Neuronal stem cell (in vitro differentiated cells): ENCODE measurements at regions not wholly inside any gene's neighbourhood (a gene's known extent, or its start where the extent isn't known, plus 50 kb on each side); places are given as distances from the start of the nearest gene placed in this dataset.

ENCODE experiments used
- DNase-seq: peaks from one replicate; pipeline ENCODE4 v3.0.0-alpha.2; 2013; ENCODE audit warnings: low spot score
- H2AFZ ChIP-seq: one replicate; pipeline ENCODE4 v1.6.1; 2013; ENCODE audit warnings: mild to moderate bottlenecking, low read length, inconsistent platforms
- H2AK5ac ChIP-seq: 2 replicates; pipeline ENCODE4 v1.6.1; 2013; ENCODE audit warnings: low read depth, mild to moderate bottlenecking, inconsistent platforms, low read length, moderate library complexity, mixed read lengths
- H2BK120ac ChIP-seq: 2 replicates; pipeline ENCODE4 v1.6.1; 2013; ENCODE audit warnings: low read depth, mild to moderate bottlenecking, inconsistent platforms, low read length, moderate library complexity, mixed read lengths
- H2BK12ac ChIP-seq: one replicate; pipeline ENCODE4 v1.6.1; 2013; ENCODE audit warnings: low read length, inconsistent platforms
- H2BK15ac ChIP-seq: 2 replicates; pipeline ENCODE4 v1.6.1; 2013; ENCODE audit warnings: mild to moderate bottlenecking, low read length, inconsistent platforms, mixed read lengths
- H2BK5ac ChIP-seq: one replicate; pipeline ENCODE4 v1.6.1; 2013; ENCODE audit warnings: inconsistent platforms, mild to moderate bottlenecking, low read length, moderate library complexity
- H3K14ac ChIP-seq: one replicate; pipeline ENCODE4 v1.6.1; 2013; ENCODE audit warnings: low read length, inconsistent platforms
- H3K18ac ChIP-seq: 2 replicates; pipeline ENCODE4 v1.6.1; 2013; ENCODE audit warnings: low read length, inconsistent platforms
- H3K23ac ChIP-seq: 2 replicates; pipeline ENCODE4 v1.6.1; 2013; ENCODE audit warnings: low read depth, mild to moderate bottlenecking, mixed read lengths, low read length, inconsistent platforms; ENCODE audit not compliant: poor library complexity
- H3K27ac ChIP-seq: replicated peaks from 3 replicates; pipeline ENCODE4 v1.5.1; 2013; ENCODE audit warnings: low read length, inconsistent platforms
- H3K27me3 ChIP-seq, 3 experiments: 2 replicates each; pipeline ENCODE4 v1.6.1; 2013; ENCODE audit warnings: low read length in 3 of 3, mild to moderate bottlenecking in 2 of 3, inconsistent platforms in 1 of 3, low read depth in 1 of 3, mixed read lengths in 1 of 3, moderate library complexity in 1 of 3; ENCODE audit not compliant: control insufficient read depth in 3 of 3, insufficient read depth in 3 of 3
- H3K36me3 ChIP-seq, 2 donors: replicated peaks in 1 of 2; 2 replicates each; pipeline ENCODE4 v1.6.1; 2013; ENCODE audit warnings: low read length in 2 of 2; ENCODE audit not compliant: control insufficient read depth in 2 of 2, insufficient read depth in 2 of 2
- H3K4ac ChIP-seq: 2 replicates; pipeline ENCODE4 v1.6.1; 2013; ENCODE audit warnings: inconsistent platforms, mild to moderate bottlenecking, low read length, moderate library complexity
- H3K4me1 ChIP-seq, 2 donors: 1 replicate in 1 of 2; 2 replicates in 1 of 2; pipeline ENCODE4 v1.6.1; 2013; ENCODE audit warnings: low read length in 2 of 2, low read depth in 1 of 2; ENCODE audit not compliant: control insufficient read depth in 2 of 2, insufficient read depth in 1 of 2
- H3K4me2 ChIP-seq: one replicate; pipeline ENCODE4 v1.6.1; 2013; ENCODE audit warnings: mild to moderate bottlenecking, low read length, inconsistent platforms; ENCODE audit not compliant: insufficient read depth, poor library complexity, severe bottlenecking
- H3K4me3 ChIP-seq, 2 donors: 2 replicates each; pipeline ENCODE4 v1.5.1; 2013; ENCODE audit warnings: low read length in 2 of 2, mild to moderate bottlenecking in 2 of 2, inconsistent platforms in 1 of 2, moderate library complexity in 1 of 2
- H3K79me1 ChIP-seq: one replicate; pipeline ENCODE4 v1.6.1; 2013; ENCODE audit warnings: low read depth, mild to moderate bottlenecking, inconsistent platforms, low read length, moderate library complexity
- H3K9ac ChIP-seq: one replicate; pipeline ENCODE4 v1.6.1; 2013; ENCODE audit warnings: mild to moderate bottlenecking, low read depth, low read length, inconsistent platforms; ENCODE audit not compliant: poor library complexity
- H3K9me3 ChIP-seq, 2 donors: replicated peaks in 1 of 2; 2 replicates each; pipeline versions ENCODE3 to v1.6.1; 2013; ENCODE audit warnings: low read length in 2 of 2, mild to moderate bottlenecking in 2 of 2, inconsistent platforms in 1 of 2, low read depth in 1 of 2, mixed read lengths in 1 of 2, moderate library complexity in 1 of 2; ENCODE audit not compliant: control insufficient read depth in 2 of 2, insufficient read depth in 1 of 2
- H4K8ac ChIP-seq: one replicate; pipeline ENCODE4 v1.6.1; 2013; ENCODE audit warnings: low read depth, mild to moderate bottlenecking, inconsistent platforms, low read length, moderate library complexity
- H4K91ac ChIP-seq: one replicate; pipeline ENCODE4 v1.6.1; 2013; ENCODE audit warnings: low read length, low read depth, mild to moderate bottlenecking, inconsistent platforms; ENCODE audit not compliant: poor library complexity
- WGBS, 2 donors: extraction: QIAGEN DNeasy Blood & Tissue Kit; methylation state at CpG; one replicate each; pipeline ENCODE4 v1.1.7; 2013; ENCODE audit warnings: missing lambda C conversion rate in 2 of 2, mixed read lengths in 1 of 2; ENCODE audit not compliant: insufficient read length in 2 of 2, insufficient replicate concordance in 1 of 2; ENCODE audit errors: extremely low coverage in 2 of 2; 5-methylcytosine and 5-hydroxymethylcytosine counted together

DNA sequence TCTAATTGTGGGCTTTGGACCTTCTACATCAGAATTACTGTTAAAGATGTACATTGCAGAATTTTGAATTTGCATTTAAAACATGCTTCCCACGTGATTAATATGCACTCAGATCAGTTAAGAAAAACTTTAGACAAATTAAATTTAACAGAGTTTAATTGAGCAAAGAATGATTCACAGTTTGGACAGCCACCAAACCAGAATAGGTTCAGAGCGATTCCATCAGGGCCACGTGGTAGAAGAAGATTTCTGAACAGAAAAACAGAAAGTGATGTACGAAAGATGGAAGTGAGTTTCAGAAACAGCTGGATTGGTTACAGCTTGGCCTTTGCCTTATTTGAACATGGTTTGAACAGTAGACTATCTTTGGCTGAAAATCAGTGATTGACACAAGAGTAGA is 704.2 kb upstream of the MAP3K7 start:
- Histone ChIP-seq H3K14ac (no peak overlapping the region), H2BK5ac (no peak overlapping the region), H3K4ac (no peak overlapping the region), H3K9ac (no peak overlapping the region), H4K91ac (no peak overlapping the region), H3K4me2 (no peak overlapping the region), H3K4me1 (no peaks in the 10 kb centered on the region), H2AFZ (no peak overlapping the region), H3K23ac (no peak overlapping the region), H3K18ac (no peak overlapping the region), H3K27me3 (no peaks in the 10 kb centered on the region), H2BK120ac (no peak overlapping the region), H3K36me3 (no peaks in the 10 kb centered on the region), H2AK5ac (no peak overlapping the region), H4K8ac (no peak overlapping the region), H2BK12ac (no peak overlapping the region), H3K4me3 (no peak overlapping the region), H3K79me1 (no peaks in the 10 kb centered on the region), H2BK15ac (no peak overlapping the region), H3K27ac (no peak overlapping the region), H3K9me3 (no peaks in the 10 kb centered on the region)
- no CpG with 5 or more reads among the region's 4 CpGs for WGBS, 2 donors
- no peak for DNase-seq

DNA sequence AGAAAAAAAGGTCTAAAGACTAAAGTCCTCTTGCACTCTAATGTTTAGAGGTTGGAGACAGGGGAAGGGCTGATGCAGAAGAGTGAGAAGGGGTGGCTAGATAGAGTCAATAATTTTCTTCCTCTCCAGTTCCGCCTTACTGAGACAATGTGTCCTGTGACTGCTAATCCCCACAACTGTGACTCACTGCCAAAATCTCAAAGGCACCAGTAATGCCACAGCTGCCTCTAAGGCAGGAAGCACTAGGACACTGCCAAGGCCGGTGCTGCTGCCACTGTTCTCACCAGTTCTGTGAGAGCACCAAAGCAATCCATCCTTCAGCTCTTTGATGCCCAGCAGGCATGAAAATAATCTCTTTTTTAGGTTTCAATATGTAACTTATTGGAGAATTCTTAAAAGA is 701.9 kb upstream of the MAP3K7 start:
- no peaks in the 10 kb centered on the region for H3K4me1 ChIP-seq
- no peaks in the 10 kb centered on the region for H3K9me3 ChIP-seq
- H3K4me3 ChIP-seq: no peak overlapping the region
- no peak overlapping the region for H2AFZ ChIP-seq
- no peak overlapping the region for H3K27ac ChIP-seq
- no peak overlapping the region for H2BK5ac ChIP-seq
- no CpG with 5 or more reads among the region's 2 CpGs for WGBS, 2 donors
- no peaks in the 10 kb centered on the region for H3K79me1 ChIP-seq
- no peak overlapping the region for H4K91ac ChIP-seq
- H2BK12ac ChIP-seq: no peak overlapping the region
- H2BK15ac ChIP-seq: no peak overlapping the region
- H3K23ac ChIP-seq: no peak overlapping the region
- no peaks in the 10 kb centered on the region for H3K36me3 ChIP-seq
- H3K18ac ChIP-seq: no peak overlapping the region
- peak overlapping the region; percentile 45 for H4K8ac ChIP-seq
- no peak overlapping the region for H2BK120ac ChIP-seq
- no peak overlapping the region for H3K4me2 ChIP-seq
- H2AK5ac ChIP-seq: no peak overlapping the region
- H3K4ac ChIP-seq: no peak overlapping the region
- H3K14ac ChIP-seq: no peak overlapping the region
- no peaks in the 10 kb centered on the region for H3K27me3 ChIP-seq
- DNase-seq: no peak
- H3K9ac ChIP-seq: no peak overlapping the region

DNA sequence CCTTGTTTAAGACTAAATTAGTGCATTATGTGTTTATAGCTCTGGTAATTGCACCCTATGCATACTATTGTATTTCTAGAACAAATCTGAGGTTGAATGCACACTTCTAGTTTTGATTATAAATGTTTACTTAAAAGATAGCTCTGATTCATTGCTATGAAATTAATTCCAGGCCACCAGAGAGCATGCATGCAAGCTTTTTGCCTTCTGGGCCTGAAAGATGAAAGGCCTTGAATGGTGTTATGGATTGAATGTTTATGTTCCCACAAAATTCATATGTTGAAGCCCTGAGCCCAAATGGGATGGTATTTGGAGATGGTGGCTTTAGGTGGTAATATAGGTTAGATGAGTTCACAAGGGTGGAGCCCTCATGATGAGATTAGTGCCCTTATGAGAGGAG is 695.0 kb upstream of the MAP3K7 start:
- no peak overlapping the region for H4K8ac ChIP-seq
- H3K9me3 ChIP-seq: no peaks in the 10 kb centered on the region
- H3K79me1 ChIP-seq: no peaks in the 10 kb centered on the region
- H3K4me2 ChIP-seq: no peak overlapping the region
- H3K23ac ChIP-seq: no peak overlapping the region
- H3K4me3 ChIP-seq: no peak overlapping the region
- H3K27me3 ChIP-seq: no peaks in the 10 kb centered on the region
- H3K4me1 ChIP-seq: peaks cover 0 to 12% of the 10 kb centered on the region in 2 donors
- H3K4ac ChIP-seq: no peak overlapping the region
- no peak overlapping the region for H3K27ac ChIP-seq
- H2BK5ac ChIP-seq: no peak overlapping the region
- H2BK15ac ChIP-seq: no peak overlapping the region
- no peak overlapping the region for H2AK5ac ChIP-seq
- H2BK120ac ChIP-seq: no peak overlapping the region
- no peak overlapping the region for H3K14ac ChIP-seq
- no peak overlapping the region for H2AFZ ChIP-seq
- no peak overlapping the region for H3K9ac ChIP-seq
- H4K91ac ChIP-seq: no peak overlapping the region
- no peak overlapping the region for H3K18ac ChIP-seq
- DNase-seq: no peak
- no peak overlapping the region for H2BK12ac ChIP-seq
- no peaks in the 10 kb centered on the region for H3K36me3 ChIP-seq

GRCh38 chr6:91280494-91280830 is 693.6 kb upstream of the MAP3K7 start:
- Histone ChIP-seq H3K4me2 (no peak overlapping the region), H3K9me3 (no peaks in the 10 kb centered on the region), H3K9ac (no peak overlapping the region), H3K4ac (no peak overlapping the region), H2BK5ac (no peak overlapping the region), H2BK120ac (no peak overlapping the region), H3K14ac (no peak overlapping the region), H2AFZ (no peak overlapping the region), H3K23ac (no peak overlapping the region), H3K27ac (no peak overlapping the region), H2BK12ac (no peak overlapping the region), H2AK5ac (no peak overlapping the region), H4K8ac (no peak overlapping the region), H3K36me3 (no peaks in the 10 kb centered on the region), H4K91ac (no peak overlapping the region), H3K79me1 (no peaks in the 10 kb centered on the region), H3K4me1 (peaks cover 0 to 12% of the 10 kb centered on the region in 2 donors), H3K27me3 (no peaks in the 10 kb centered on the region), H3K18ac (no peak overlapping the region), H3K4me3 (no peak overlapping the region), H2BK15ac (no peak overlapping the region)
- no CpG with 5 or more reads among the region's 3 CpGs for WGBS, 2 donors
- no peak for DNase-seq
